ENCODE measurements at regions not wholly inside any gene's neighbourhood (a gene's known extent, or its start where the extent isn't known, plus 50 kb on each side); places are given as distances from the start of the nearest gene placed in this dataset.

GRCh38 chr9:107177243-107177839, 105.7 kb upstream of the RAD23B start:
- no peaks in the 10 kb centered on the region for H3K27me3 ChIP-seq
- DNase-seq: no peak
- TF ChIP-seq CTCF (IDR thresholded peaks at IDR 0.05): no peak
- no peak for TF ChIP-seq POLR2A (IDR thresholded peaks at IDR 0.05)

GRCh38 chr9:107177857-107178256, 105.2 kb upstream of the RAD23B start:
- H3K9me3 ChIP-seq: peaks cover 0 to 3% (median 0%) of the 10 kb centered on the region in 4 donors
- DNase-seq: peak in 1 of 3 donors; percentile 74
- TF ChIP-seq CTCF (IDR thresholded peaks at IDR 0.05) (peak in 1 of 6 experiments; percentile 5), POLR2A (IDR thresholded peaks at IDR 0.05) (peak; percentile 18 to 82)
- H3K27ac ChIP-seq: peak overlapping the region in 2 of 4 donors; percentile 78 to 83
- no peaks in the 10 kb centered on the region for H3K36me3 ChIP-seq
- H3K4me3 ChIP-seq: peak overlapping the region in 1 of 4 donors; percentile 8
- H3K27me3 ChIP-seq: no peaks in the 10 kb centered on the region
- H3K4me1 ChIP-seq: peaks cover 0 to 23% (median 3%) of the 10 kb centered on the region in 4 donors

More at GRCh38 chr9:107177243-107177839, 105.7 kb upstream of the RAD23B start:
- H3K4me3 ChIP-seq: no peak overlapping the region
- H3K4me1 ChIP-seq: peaks cover 0 to 23% (median 3%) of the 10 kb centered on the region in 4 donors
- no peaks in the 10 kb centered on the region for H3K36me3 ChIP-seq
- H3K9me3 ChIP-seq: peaks cover 0 to 3% (median 0%) of the 10 kb centered on the region in 4 donors
- H3K27ac ChIP-seq: peak overlapping the region in 2 of 4 donors; percentile 78 to 83

DNA sequence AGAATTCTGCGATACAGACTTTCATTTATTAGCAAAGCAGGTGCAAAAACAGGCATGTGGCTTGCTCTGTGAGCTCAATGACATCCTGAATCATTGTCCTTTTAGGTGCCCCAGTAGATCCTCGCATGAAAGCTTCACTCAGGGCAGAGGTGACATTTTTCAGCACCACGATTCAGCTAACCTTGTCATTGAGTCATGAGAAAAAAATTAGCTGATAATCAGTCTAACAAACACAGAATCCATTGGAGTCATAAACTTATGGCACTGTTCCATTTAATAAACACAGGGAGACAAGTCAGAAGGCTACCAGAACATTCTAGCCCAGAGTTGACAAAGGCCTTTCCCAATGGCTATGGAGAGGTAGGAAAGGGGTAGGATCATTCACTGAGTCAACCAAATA, 104.8 kb upstream of the RAD23B start:
- no peak for TF ChIP-seq CTCF (IDR thresholded peaks at IDR 0.05)
- TF ChIP-seq POLR2A (IDR thresholded peaks at IDR 0.05): no peak
- DNase-seq: no peak
- H3K4me1 ChIP-seq: peaks cover 0 to 23% (median 3%) of the 10 kb centered on the region in 4 donors
- H3K27ac ChIP-seq: peak overlapping the region in 2 of 4 donors; percentile 78 to 83
- H3K36me3 ChIP-seq: no peaks in the 10 kb centered on the region
- peaks cover 0 to 3% (median 0%) of the 10 kb centered on the region in 4 donors for H3K9me3 ChIP-seq
- no peaks in the 10 kb centered on the region for H3K27me3 ChIP-seq
- peak overlapping the region in 1 of 4 donors; percentile 8 for H3K4me3 ChIP-seq

- no peak overlapping the region for H3K4me3 ChIP-seq
- no peak for TF ChIP-seq CTCF (IDR thresholded peaks at IDR 0.05)
- no peak for TF ChIP-seq POLR2A (IDR thresholded peaks at IDR 0.05)
- no peak overlapping the region for H3K27ac ChIP-seq
- H3K4me1 ChIP-seq: peaks cover 0 to 19% (median 0%) of the 10 kb centered on the region in 4 donors
- H3K27me3 ChIP-seq: no peaks in the 10 kb centered on the region
- no peak for DNase-seq
- H3K36me3 ChIP-seq: no peaks in the 10 kb centered on the region
- H3K9me3 ChIP-seq: peaks cover 0 to 3% (median 0%) of the 10 kb centered on the region in 4 donors
Observed at GRCh38 chr9:107180206-107180605, 102.9 kb upstream of the RAD23B start.

GRCh38 chr9:107183176-107183575, 99.9 kb upstream of the RAD23B start:
- H3K9me3 ChIP-seq: peaks cover 0 to 3% (median 0%) of the 10 kb centered on the region in 4 donors
- H3K4me1 ChIP-seq: no peaks in the 10 kb centered on the region
- no peak for DNase-seq
- TF ChIP-seq CTCF (IDR thresholded peaks at IDR 0.05): no peak
- no peak for TF ChIP-seq POLR2A (IDR thresholded peaks at IDR 0.05)
- H3K36me3 ChIP-seq: no peaks in the 10 kb centered on the region
- H3K4me3 ChIP-seq: no peak overlapping the region
- no peaks in the 10 kb centered on the region for H3K27me3 ChIP-seq
- no peak overlapping the region for H3K27ac ChIP-seq
